Endodermal cell (in vitro differentiated cells): ENCODE measurements at regions not wholly inside any gene's neighbourhood (a gene's known extent, or its start where the extent isn't known, plus 50 kb on each side); places are given as distances from the start of the nearest gene placed in this dataset.
A peak's percentile ranks its signal among the peaks of the same experiment; 100 is the strongest.

Experiments used
- DNase-seq: peaks from one replicate; pipeline ENCODE4 v3.0.0-alpha.2; 2017
- H3K27ac ChIP-seq: 2 replicates; pipeline ENCODE4 v1.5.1; 2013; ENCODE audit warnings: mild to moderate bottlenecking, low read depth, low read length, moderate library complexity
- H3K27me3 ChIP-seq: 2 replicates; pipeline ENCODE4 v1.6.1; 2013; ENCODE audit warnings: mild to moderate bottlenecking, low read length, moderate library complexity; ENCODE audit not compliant: insufficient read depth, control insufficient read depth, poor library complexity, severe bottlenecking
- H3K36me3 ChIP-seq: 2 replicates; pipeline ENCODE4 v1.7.0; 2013; ENCODE audit warnings: mild to moderate bottlenecking, low read length, moderate library complexity; ENCODE audit not compliant: control insufficient read depth, insufficient read depth
- H3K4me1 ChIP-seq: one replicate; pipeline ENCODE4 v1.7.0; 2013; ENCODE audit warnings: low read length; ENCODE audit not compliant: control insufficient read depth, insufficient read depth
- H3K4me3 ChIP-seq: 2 replicates; pipeline ENCODE4 v1.5.1; 2013; ENCODE audit warnings: mild to moderate bottlenecking, low read length, moderate library complexity
- H3K9ac ChIP-seq: 2 replicates; pipeline ENCODE4 v1.6.1; 2013; ENCODE audit warnings: mild to moderate bottlenecking, low read length, moderate library complexity; ENCODE audit not compliant: poor library complexity, severe bottlenecking; ENCODE audit errors: extremely low read depth
- H3K9me3 ChIP-seq: 2 replicates; pipeline ENCODE4 v1.6.1; 2013; ENCODE audit warnings: mild to moderate bottlenecking, low read length, moderate library complexity; ENCODE audit not compliant: control insufficient read depth
- H3K27ac Mint-ChIP-seq: 2 replicates; pipeline ENCODE4 v1.8.0; 2020; ENCODE audit warnings: mixed read lengths
- H3K27me3 Mint-ChIP-seq: 2 replicates; pipeline ENCODE4 v1.8.0; 2021; ENCODE audit warnings: mild to moderate bottlenecking, mixed read lengths; ENCODE audit not compliant: insufficient read depth
- H3K36me3 Mint-ChIP-seq: 2 replicates; pipeline ENCODE4 v1.8.0; 2020; ENCODE audit warnings: low read depth, mixed read lengths
- H3K4me1 Mint-ChIP-seq: 2 replicates; pipeline ENCODE4 v1.8.0; 2020; ENCODE audit warnings: mixed read lengths
- H3K4me3 Mint-ChIP-seq: 2 replicates; pipeline ENCODE4 v1.8.0; 2020; ENCODE audit warnings: mild to moderate bottlenecking, moderate library complexity, mixed read lengths
- H3K9me3 Mint-ChIP-seq: 2 replicates; pipeline ENCODE4 v1.8.0; 2020; ENCODE audit warnings: mild to moderate bottlenecking, mixed read lengths
- CTCF ChIP-seq: fragments of 200-600 bp; sonication (generic); conservative IDR thresholded peaks from 2 replicates; pipeline ENCODE4 v1.5.0; 2021; ENCODE audit warnings: antibody characterized with exemption, mild to moderate bottlenecking
- WGBS, 2 experiments: methylation state at CpG; one replicate each; pipeline versions ENCODE4 v1.1.5 to v1.1.7; 2013; ENCODE audit warnings: missing lambda C conversion rate in 2 of 2, mixed read lengths in 1 of 2; ENCODE audit not compliant: insufficient coverage in 1 of 2, insufficient read length in 1 of 2; 5-methylcytosine and 5-hydroxymethylcytosine counted together

- Histone ChIP-seq H3K9me3 (no peaks in the 10 kb centered on the region), H3K36me3 (no peaks in the 10 kb centered on the region), H3K4me3 (no peak overlapping the region), H3K4me1 (peaks cover 13% of the 10 kb centered on the region), H3K27ac (no peak overlapping the region), H3K27me3 (no peaks in the 10 kb centered on the region), H3K9ac (no peak overlapping the region)
- WGBS, 2 experiments, result 99 to 100% methylated on average over 2 to 3 of the region's 3 CpGs
- H3K4me3 Mint-ChIP-seq, result no peak overlapping the region
- TF ChIP-seq CTCF, result no peak
- peaks cover 20% of the 10 kb centered on the region for H3K4me1 Mint-ChIP-seq
- no peaks in the 10 kb centered on the region for H3K27me3 Mint-ChIP-seq
- no peak for DNase-seq
- no peaks in the 10 kb centered on the region for H3K36me3 Mint-ChIP-seq
- no peak overlapping the region for H3K27ac Mint-ChIP-seq
- H3K9me3 Mint-ChIP-seq, result peaks cover under 1% of the 10 kb centered on the region
These were observed 102.6 kb downstream of the MANEA start for GRCh38 chr6:95679981-95680380.

- Histone ChIP-seq H3K36me3 (no peaks in the 10 kb centered on the region), H3K9ac (no peak overlapping the region), H3K4me3 (peak overlapping the region; percentile 70), H3K9me3 (no peaks in the 10 kb centered on the region), H3K4me1 (peaks cover 15% of the 10 kb centered on the region), H3K27ac (no peak overlapping the region), H3K27me3 (no peaks in the 10 kb centered on the region)
- no peak overlapping the region for H3K4me3 Mint-ChIP-seq
- H3K27me3 Mint-ChIP-seq, result no peaks in the 10 kb centered on the region
- H3K4me1 Mint-ChIP-seq, result peaks cover 30% of the 10 kb centered on the region
- H3K9me3 Mint-ChIP-seq, result no peaks in the 10 kb centered on the region
- WGBS, 2 experiments, result 89% methylated on average over 2 of the region's 2 CpGs; no CpG with 5 or more reads in 1 of the 2 experiments
- H3K27ac Mint-ChIP-seq, result no peak overlapping the region
- DNase-seq, result no peak
- no peaks in the 10 kb centered on the region for H3K36me3 Mint-ChIP-seq
- no peak for TF ChIP-seq CTCF
These were observed 104.4 kb downstream of the MANEA start for GRCh38 chr6:95681736-95682135.

GRCh38 chr6:95682476-95682875, 105.1 kb downstream of the MANEA start:
- Mint-ChIP-seq H3K9me3 (no peaks in the 10 kb centered on the region), H3K27ac (no peak overlapping the region), H3K27me3 (no peaks in the 10 kb centered on the region), H3K4me1 (peaks cover 31% of the 10 kb centered on the region), H3K36me3 (no peaks in the 10 kb centered on the region), H3K4me3 (no peak overlapping the region)
- peak overlapping the region; percentile 70 for H3K4me3 ChIP-seq
- DNase-seq, result no peak
- no peak overlapping the region for H3K9ac ChIP-seq
- no peak for TF ChIP-seq CTCF
- no peaks in the 10 kb centered on the region for H3K9me3 ChIP-seq
- H3K27me3 ChIP-seq, result no peaks in the 10 kb centered on the region
- H3K36me3 ChIP-seq, result no peaks in the 10 kb centered on the region
- WGBS, 2 experiments, result 97% methylated on average over 1 of the region's 1 CpG; no CpG with 5 or more reads in 1 of the 2 experiments
- H3K4me1 ChIP-seq, result peaks cover 15% of the 10 kb centered on the region
- no peak overlapping the region for H3K27ac ChIP-seq
